ENCODE measurements at regions not wholly inside any gene's neighbourhood (a gene's known extent, or its start where the extent isn't known, plus 50 kb on each side); places are given as distances from the start of the nearest gene placed in this dataset.
"Not testable (repeated sequence)": the region's sequence is repeated elsewhere in the genome, so short reads cannot be mapped to it uniquely, and the experiment has no call there.

GRCh38 chr3:139136469-139137202 is 91.9 kb upstream of the PRR23C start:
- no peak for DNase-seq

- DNase-seq: no peak
Measured at GRCh38 chr3:139140553-139140952, 95.9 kb upstream of the PRR23C start.

GRCh38 chr3:139145980-139146379 is 101.3 kb upstream of the PRR23C start:
- DNase-seq: not testable (repeated sequence)

- no peak for DNase-seq
Measured at GRCh38 chr3:139151530-139151929, 106.8 kb upstream of the PRR23C start.

GRCh38 chr3:139153434-139153833 is 108.7 kb upstream of the PRR23C start:
- not testable (repeated sequence) for DNase-seq

- no peak for DNase-seq
Measured at GRCh38 chr3:139157161-139157932, 112.7 kb upstream of the PRR23C start.

- no peak for DNase-seq
Measured at GRCh38 chr3:139159356-139159755, 114.7 kb upstream of the PRR23C start.

GRCh38 chr3:139173372-139174108 is 128.8 kb upstream of the PRR23C start:
- DNase-seq: peak; percentile 13

GRCh38 chr3:139180489-139180888 is 135.8 kb upstream of the PRR23C start:
- no peak for DNase-seq

GRCh38 chr3:139182143-139182542 is 137.5 kb upstream of the PRR23C start:
- no peak for DNase-seq

GRCh38 chr3:139182598-139182997 is 137.9 kb upstream of the PRR23C start:
- no peak for DNase-seq

- no peak for DNase-seq
Measured at GRCh38 chr3:139185527-139185926, 140.8 kb upstream of the PRR23C start.

GRCh38 chr3:139187154-139187553 is 142.5 kb upstream of the PRR23C start:
- DNase-seq: no peak

- DNase-seq: no peak
Measured at GRCh38 chr3:139187648-139188047, 143.0 kb upstream of the PRR23C start.

GRCh38 chr3:139189943-139190342 is 145.3 kb upstream of the PRR23C start:
- no peak for DNase-seq

- not testable (repeated sequence) for DNase-seq
Measured at GRCh38 chr3:139194421-139194820, 149.4 kb upstream of the MRPS22 start.

- not testable (repeated sequence) for DNase-seq
Measured at GRCh38 chr3:139196146-139196545, 147.7 kb upstream of the MRPS22 start.

- no peak for DNase-seq
Measured at GRCh38 chr3:139197251-139197650, 146.6 kb upstream of the MRPS22 start.

- DNase-seq: no peak
Measured at GRCh38 chr3:139198186-139198585, 145.6 kb upstream of the MRPS22 start.

GRCh38 chr3:139198929-139199328 is 144.9 kb upstream of the MRPS22 start:
- no peak for DNase-seq

- DNase-seq: no peak
Measured at GRCh38 chr3:139199421-139200010, 144.3 kb upstream of the MRPS22 start.

GRCh38 chr3:139201446-139202225 is 142.2 kb upstream of the MRPS22 start:
- no peak for DNase-seq

Measured in hindlimb muscle (tissue), 1 donor.